WTC11 (cell line): ENCODE measurements at regions not wholly inside any gene's neighbourhood (a gene's known extent, or its start where the extent isn't known, plus 50 kb on each side); places are given as distances from the start of the nearest gene placed in this dataset.

Experiments
- ATAC-seq: fragments of 200-7000 bp; cut with Tn5 transposase; 2 replicates; pipeline ENCODE4 v1.10.0; 2021; ENCODE audit warnings: mild to moderate bottlenecking, moderate library complexity
- CTCF ChIA-PET: fragments of 300-600 bp; sonication (Branson Sonifier 250); formaldehyde crosslinking; loops from one replicate; lab custom pipeline; 2021; ENCODE audit warnings: antibody characterized with exemption; lab: Charles Lee
- POLR2A ChIA-PET: fragments of 350-600 bp; sonication (Branson Sonifier 250); formaldehyde crosslinking; loops from one replicate; lab custom pipeline; 2021; ENCODE audit warnings: antibody characterized with exemption; lab: Charles Lee
- DNase-seq: peaks from one replicate; pipeline ENCODE4 v3.0.0; 2021; ENCODE audit warnings: low spot score
- H3K27ac Mint-ChIP-seq: 2 replicates; pipeline ENCODE4 v1.8.0; 2021; ENCODE audit warnings: mixed read lengths
- H3K27me3 Mint-ChIP-seq: 2 replicates; pipeline ENCODE4 v1.8.0; 2021; ENCODE audit warnings: low read depth, mild to moderate bottlenecking, moderate library complexity, mixed read lengths
- H3K36me3 Mint-ChIP-seq: 2 replicates; pipeline ENCODE4 v1.8.0; 2021; ENCODE audit warnings: mixed read lengths
- H3K4me1 Mint-ChIP-seq: 2 replicates; pipeline ENCODE4 v1.8.0; 2022; ENCODE audit warnings: mixed read lengths
- H3K4me3 Mint-ChIP-seq: 2 replicates; pipeline ENCODE4 v1.8.0; 2021; ENCODE audit warnings: mild to moderate bottlenecking, moderate library complexity, mixed read lengths
- H3K9me3 Mint-ChIP-seq: 2 replicates; pipeline ENCODE4 v1.8.0; 2021; ENCODE audit warnings: mixed read lengths
- CDX4 ChIP-seq: fragments of 250-450 bp; sonication (Bioruptor Pico); IDR thresholded peaks from 2 replicates; pipeline ENCODE4 v1.9.0; 2021; ENCODE audit warnings: moderate library complexity, mild to moderate bottlenecking, inconsistent platforms, borderline replicate concordance
- CTCF ChIP-seq: fragments of 200-600 bp; IDR thresholded peaks from 2 replicates; pipeline ENCODE4 v1.8.0; 2022; ENCODE audit warnings: antibody characterized with exemption
- FOXJ3 ChIP-seq: sonication (generic); formaldehyde crosslinking; IDR thresholded peaks from 2 replicates; pipeline ENCODE4 v1.9.0; 2021; ENCODE audit warnings: missing genetic modification reagents, mild to moderate bottlenecking, borderline replicate concordance
- FOXK1 ChIP-seq: sonication (generic); formaldehyde crosslinking; IDR thresholded peaks from 2 replicates; pipeline ENCODE4 v1.8.0; 2022; ENCODE audit warnings: mild to moderate bottlenecking, moderate library complexity, missing genetic modification reagents
- FOXP1 ChIP-seq: sonication (generic); formaldehyde crosslinking; IDR thresholded peaks from 2 replicates; pipeline ENCODE4 v1.8.0; 2022; ENCODE audit warnings: missing genetic modification reagents, mild to moderate bottlenecking, moderate library complexity, borderline replicate concordance
- GABPB1 ChIP-seq: sonication (generic); formaldehyde crosslinking; IDR thresholded peaks from 2 replicates; pipeline ENCODE4 v1.8.1; 2023; ENCODE audit warnings: mild to moderate bottlenecking, missing genetic modification reagents
- HMGA2 ChIP-seq: fragments of 250-450 bp; sonication (Bioruptor Pico); IDR thresholded peaks from 2 replicates; pipeline ENCODE4 v1.4.0; 2021; ENCODE audit warnings: mild to moderate bottlenecking, moderate library complexity
- JUN ChIP-seq: sonication (generic); formaldehyde crosslinking; IDR thresholded peaks from 2 replicates; pipeline ENCODE4 v1.8.0; 2023; ENCODE audit warnings: mild to moderate bottlenecking, missing genetic modification reagents
- MXD4 ChIP-seq: fragments of 250-450 bp; sonication (Bioruptor Pico); IDR thresholded peaks from 2 replicates; pipeline ENCODE4 v1.8.0; 2021; ENCODE audit warnings: mild to moderate bottlenecking, moderate library complexity, borderline replicate concordance
- MYBL2 ChIP-seq: sonication (generic); formaldehyde crosslinking; IDR thresholded peaks from 2 replicates; pipeline ENCODE4 v1.8.1; 2023; ENCODE audit warnings: mild to moderate bottlenecking, moderate library complexity, missing genetic modification reagents
- NR2C2 ChIP-seq: sonication (generic); formaldehyde crosslinking; IDR thresholded peaks from 2 replicates; pipeline ENCODE4 v1.8.0; 2022; ENCODE audit warnings: mild to moderate bottlenecking, missing genetic modification reagents
- RORB ChIP-seq: fragments of 250-450 bp; sonication (Bioruptor Pico); IDR thresholded peaks from 2 replicates; pipeline ENCODE4 v1.9.0; 2021; ENCODE audit warnings: mild to moderate bottlenecking
- SMAD4 ChIP-seq: sonication (generic); formaldehyde crosslinking; IDR thresholded peaks from 2 replicates; pipeline ENCODE4 v1.8.0; 2022; ENCODE audit warnings: mild to moderate bottlenecking, missing genetic modification reagents
- SOX15 ChIP-seq: fragments of 250-450 bp; sonication (Bioruptor Pico); IDR thresholded peaks from 2 replicates; pipeline ENCODE4 v1.9.0; 2021; ENCODE audit warnings: mild to moderate bottlenecking
- SP1 ChIP-seq: sonication (generic); formaldehyde crosslinking; conservative IDR thresholded peaks from 2 replicates; pipeline ENCODE4 v1.8.1; 2022; ENCODE audit warnings: missing genetic modification reagents
- ZNF138 ChIP-seq: sonication (generic); formaldehyde crosslinking; conservative IDR thresholded peaks from 2 replicates; pipeline ENCODE4 v1.8.1; 2022; ENCODE audit warnings: mild to moderate bottlenecking, moderate library complexity, missing genetic modification reagents
- ZNF263 ChIP-seq: sonication (generic); formaldehyde crosslinking; IDR thresholded peaks from 2 replicates; pipeline ENCODE4 v1.8.1; 2022; ENCODE audit warnings: low read depth, mild to moderate bottlenecking, moderate library complexity, missing genetic modification reagents
- TF ChIP-seq, protein P1 (sequence below): sonication (generic); formaldehyde crosslinking; IDR thresholded peaks from 2 replicates; pipeline ENCODE4 v1.8.1; 2022; ENCODE audit warnings: mild to moderate bottlenecking, missing genetic modification reagents, moderate library complexity, borderline replicate concordance
- TF ChIP-seq, protein P2 (sequence below): fragments of 250-450 bp; sonication (Bioruptor Pico); conservative IDR thresholded peaks from 2 replicates; pipeline ENCODE4 v1.9.0; 2021; ENCODE audit warnings: mild to moderate bottlenecking
- TF ChIP-seq, protein P3 (sequence below): sonication (generic); formaldehyde crosslinking; IDR thresholded peaks from 2 replicates; pipeline ENCODE4 v1.8.1; 2022; ENCODE audit warnings: low read depth, missing genetic modification reagents, borderline replicate concordance
- TF ChIP-seq, protein P4 (sequence below): sonication (generic); formaldehyde crosslinking; IDR thresholded peaks from 2 replicates; pipeline ENCODE4 v1.8.0; 2022; ENCODE audit warnings: mild to moderate bottlenecking, missing genetic modification reagents

GRCh38 chr13:83150616-83151307 is 731.5 kb downstream of the SLITRK1 start:
- POLR2A ChIA-PET, result no interaction called here
- ATAC-seq (no peak), DNase-seq (no peak)
- no peak overlapping the region for H3K27ac Mint-ChIP-seq
- no peaks in the 10 kb centered on the region for H3K36me3 Mint-ChIP-seq
- TF ChIP-seq, protein P1, sequence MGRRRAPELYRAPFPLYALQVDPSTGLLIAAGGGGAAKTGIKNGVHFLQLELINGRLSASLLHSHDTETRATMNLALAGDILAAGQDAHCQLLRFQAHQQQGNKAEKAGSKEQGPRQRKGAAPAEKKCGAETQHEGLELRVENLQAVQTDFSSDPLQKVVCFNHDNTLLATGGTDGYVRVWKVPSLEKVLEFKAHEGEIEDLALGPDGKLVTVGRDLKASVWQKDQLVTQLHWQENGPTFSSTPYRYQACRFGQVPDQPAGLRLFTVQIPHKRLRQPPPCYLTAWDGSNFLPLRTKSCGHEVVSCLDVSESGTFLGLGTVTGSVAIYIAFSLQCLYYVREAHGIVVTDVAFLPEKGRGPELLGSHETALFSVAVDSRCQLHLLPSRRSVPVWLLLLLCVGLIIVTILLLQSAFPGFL, result no peak
- TF ChIP-seq JUN (CRISPR knock-in tag) (no peak), HMGA2 (CRISPR knock-in tag) (no peak), MXD4 (CRISPR knock-in tag) (no peak), ZNF138 (CRISPR knock-in tag) (no peak), FOXJ3 (CRISPR knock-in tag) (no peak), RORB (CRISPR knock-in tag) (no peak), ZNF263 (no peak), FOXK1 (CRISPR knock-in tag) (no peak), MYBL2 (CRISPR knock-in tag) (no peak), NR2C2 (CRISPR knock-in tag) (no peak)
- TF ChIP-seq, protein P2, sequence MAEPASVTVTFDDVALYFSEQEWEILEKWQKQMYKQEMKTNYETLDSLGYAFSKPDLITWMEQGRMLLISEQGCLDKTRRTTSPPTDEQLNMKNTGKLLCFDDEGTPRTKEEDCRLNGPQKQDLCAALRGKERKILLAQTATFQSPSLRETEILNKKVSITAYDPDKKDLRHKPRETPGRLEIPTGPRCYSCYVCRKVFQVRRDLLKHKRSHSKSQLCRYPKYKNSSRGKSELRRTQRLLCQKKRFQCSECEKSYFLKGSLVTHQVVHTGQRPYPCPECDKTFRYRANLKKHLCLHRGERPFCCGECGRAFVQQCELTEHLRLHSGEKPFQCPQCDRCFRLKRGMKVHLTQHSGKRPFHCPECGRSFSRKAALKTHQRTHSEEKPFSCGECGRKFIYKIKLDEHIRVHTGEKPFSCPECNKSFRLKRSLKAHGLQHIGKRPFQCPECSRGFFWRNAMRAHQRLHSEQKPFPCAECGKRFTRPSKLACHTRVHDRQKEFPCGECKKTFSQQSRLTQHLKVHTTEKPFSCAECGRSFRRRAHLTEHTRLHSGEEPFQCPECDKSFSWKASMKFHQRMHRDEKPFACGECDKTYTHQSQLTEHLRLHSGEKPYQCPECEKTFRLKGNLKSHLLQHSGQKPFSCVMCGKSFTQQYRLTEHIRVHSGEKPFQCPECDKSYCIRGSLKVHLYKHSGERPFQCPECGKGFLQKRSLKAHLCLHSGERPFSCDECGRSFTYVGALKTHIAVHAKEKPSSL (CRISPR knock-in tag), result no peak
- CTCF ChIA-PET, result no interaction called here
- no peaks in the 10 kb centered on the region for H3K4me1 Mint-ChIP-seq
- no peak overlapping the region for H3K4me3 Mint-ChIP-seq
- H3K9me3 Mint-ChIP-seq, result no peaks in the 10 kb centered on the region
- no peaks in the 10 kb centered on the region for H3K27me3 Mint-ChIP-seq

DNA sequence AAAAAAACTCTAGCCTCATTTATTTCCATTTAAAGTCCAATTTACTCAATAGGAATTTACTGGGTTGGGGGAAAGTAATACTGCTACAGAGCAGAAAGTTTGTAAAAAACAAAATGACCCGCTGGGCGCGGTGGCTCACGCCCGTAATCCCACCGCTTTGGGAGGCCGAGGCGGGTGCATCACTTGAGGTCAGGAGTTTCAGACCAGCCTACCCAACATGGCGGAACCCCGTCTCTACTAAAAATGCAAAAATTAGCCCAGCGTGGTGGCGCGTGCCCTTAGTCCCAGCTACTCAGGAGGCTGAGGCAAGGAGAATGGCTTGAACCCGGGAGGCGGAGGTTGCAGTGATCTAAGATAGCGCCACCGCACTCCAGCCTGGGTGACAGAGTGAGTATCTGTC is 745.6 kb downstream of the SLITRK1 start:
- Mint-ChIP-seq H3K9me3 (peaks cover 15% of the 10 kb centered on the region), H3K36me3 (no peaks in the 10 kb centered on the region), H3K4me3 (no peak overlapping the region), H3K4me1 (no peaks in the 10 kb centered on the region), H3K27me3 (no peaks in the 10 kb centered on the region), H3K27ac (no peak overlapping the region)
- CTCF ChIA-PET, result no interaction called here
- POLR2A ChIA-PET, result no interaction called here
- TF ChIP-seq SMAD4 (CRISPR knock-in tag) (no peak), SOX15 (CRISPR knock-in tag) (no peak), FOXP1 (CRISPR knock-in tag) (no peak), FOXK1 (CRISPR knock-in tag) (no peak), CDX4 (CRISPR knock-in tag) (no peak), SP1 (CRISPR knock-in tag) (no peak), GABPB1 (CRISPR knock-in tag) (no peak), CTCF (no peak)
- TF ChIP-seq, protein P3, sequence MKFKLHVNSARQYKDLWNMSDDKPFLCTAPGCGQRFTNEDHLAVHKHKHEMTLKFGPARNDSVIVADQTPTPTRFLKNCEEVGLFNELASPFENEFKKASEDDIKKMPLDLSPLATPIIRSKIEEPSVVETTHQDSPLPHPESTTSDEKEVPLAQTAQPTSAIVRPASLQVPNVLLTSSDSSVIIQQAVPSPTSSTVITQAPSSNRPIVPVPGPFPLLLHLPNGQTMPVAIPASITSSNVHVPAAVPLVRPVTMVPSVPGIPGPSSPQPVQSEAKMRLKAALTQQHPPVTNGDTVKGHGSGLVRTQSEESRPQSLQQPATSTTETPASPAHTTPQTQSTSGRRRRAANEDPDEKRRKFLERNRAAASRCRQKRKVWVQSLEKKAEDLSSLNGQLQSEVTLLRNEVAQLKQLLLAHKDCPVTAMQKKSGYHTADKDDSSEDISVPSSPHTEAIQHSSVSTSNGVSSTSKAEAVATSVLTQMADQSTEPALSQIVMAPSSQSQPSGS (CRISPR knock-in tag), result no peak
- TF ChIP-seq, protein P4, sequence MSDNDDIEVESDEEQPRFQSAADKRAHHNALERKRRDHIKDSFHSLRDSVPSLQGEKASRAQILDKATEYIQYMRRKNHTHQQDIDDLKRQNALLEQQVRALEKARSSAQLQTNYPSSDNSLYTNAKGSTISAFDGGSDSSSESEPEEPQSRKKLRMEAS (CRISPR knock-in tag), result no peak
- DNase-seq (no peak), ATAC-seq (no peak)
